ENCODE measurements at regions not wholly inside any gene's neighbourhood (a gene's known extent, or its start where the extent isn't known, plus 50 kb on each side); places are given as distances from the start of the nearest gene placed in this dataset.

DNA sequence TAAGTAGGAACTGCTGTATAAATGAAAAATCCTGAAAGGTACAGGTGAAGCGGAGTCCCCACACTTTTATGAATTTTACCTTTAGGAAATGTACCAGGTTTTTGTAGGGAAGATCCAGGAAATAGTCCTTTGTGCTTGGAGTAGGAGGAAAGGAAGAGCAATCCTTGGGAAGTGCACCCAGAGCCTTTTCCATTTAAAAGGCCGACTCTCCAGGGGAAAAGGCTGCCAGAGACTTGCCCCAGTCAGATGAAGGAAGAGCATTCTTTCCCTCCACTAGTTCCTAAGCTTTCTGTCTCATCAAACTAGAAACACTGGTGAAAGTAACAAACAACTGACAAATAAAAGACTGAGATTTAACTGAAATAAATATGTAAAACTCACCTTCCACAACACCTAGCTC is 779.4 kb upstream of the CDH6 start:
- Mint-ChIP-seq H3K4me1 (ENCODE audit: low read depth) (no peaks in the 10 kb centered on the region), H3K9me3 (peaks cover 12% of the 10 kb centered on the region), H3K27ac (no peak overlapping the region), H3K36me3 (ENCODE audit: low read depth) (no peaks in the 10 kb centered on the region), H3K27me3 (ENCODE audit: insufficient read depth) (no peaks in the 10 kb centered on the region), H3K4me3 (no peak overlapping the region)
- TF ChIP-seq, protein P1, sequence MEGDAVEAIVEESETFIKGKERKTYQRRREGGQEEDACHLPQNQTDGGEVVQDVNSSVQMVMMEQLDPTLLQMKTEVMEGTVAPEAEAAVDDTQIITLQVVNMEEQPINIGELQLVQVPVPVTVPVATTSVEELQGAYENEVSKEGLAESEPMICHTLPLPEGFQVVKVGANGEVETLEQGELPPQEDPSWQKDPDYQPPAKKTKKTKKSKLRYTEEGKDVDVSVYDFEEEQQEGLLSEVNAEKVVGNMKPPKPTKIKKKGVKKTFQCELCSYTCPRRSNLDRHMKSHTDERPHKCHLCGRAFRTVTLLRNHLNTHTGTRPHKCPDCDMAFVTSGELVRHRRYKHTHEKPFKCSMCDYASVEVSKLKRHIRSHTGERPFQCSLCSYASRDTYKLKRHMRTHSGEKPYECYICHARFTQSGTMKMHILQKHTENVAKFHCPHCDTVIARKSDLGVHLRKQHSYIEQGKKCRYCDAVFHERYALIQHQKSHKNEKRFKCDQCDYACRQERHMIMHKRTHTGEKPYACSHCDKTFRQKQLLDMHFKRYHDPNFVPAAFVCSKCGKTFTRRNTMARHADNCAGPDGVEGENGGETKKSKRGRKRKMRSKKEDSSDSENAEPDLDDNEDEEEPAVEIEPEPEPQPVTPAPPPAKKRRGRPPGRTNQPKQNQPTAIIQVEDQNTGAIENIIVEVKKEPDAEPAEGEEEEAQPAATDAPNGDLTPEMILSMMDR (IDR thresholded peaks at IDR 0.05) = no peak
- DNase-seq = no peak

DNA sequence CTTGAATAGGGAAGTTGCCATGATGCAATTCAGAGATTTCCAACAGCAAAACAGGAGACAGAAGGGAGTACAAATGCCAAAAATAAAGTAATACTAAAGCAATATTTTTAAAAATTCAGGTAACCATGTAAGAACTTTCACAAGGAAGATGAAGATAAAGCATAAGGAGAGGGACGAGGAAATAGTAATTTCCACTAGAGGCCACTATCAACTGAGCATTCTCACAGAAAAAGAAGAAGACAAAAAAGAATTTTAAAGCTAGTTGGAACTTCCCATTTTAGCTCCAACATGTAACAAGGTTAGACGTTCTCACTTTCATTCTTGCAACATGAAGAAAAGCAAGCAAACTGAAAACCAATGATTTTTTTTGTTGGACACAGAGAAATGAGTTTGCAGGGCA is 779.9 kb upstream of the CDH6 start:
- Mint-ChIP-seq H3K4me3 (no peak overlapping the region), H3K27ac (no peak overlapping the region), H3K27me3 (ENCODE audit: insufficient read depth) (no peaks in the 10 kb centered on the region), H3K36me3 (ENCODE audit: low read depth) (no peaks in the 10 kb centered on the region), H3K9me3 (peaks cover 16% of the 10 kb centered on the region), H3K4me1 (ENCODE audit: low read depth) (no peaks in the 10 kb centered on the region)
- TF ChIP-seq, protein P1 (IDR thresholded peaks at IDR 0.05) = no peak
- DNase-seq = no peak

DNA sequence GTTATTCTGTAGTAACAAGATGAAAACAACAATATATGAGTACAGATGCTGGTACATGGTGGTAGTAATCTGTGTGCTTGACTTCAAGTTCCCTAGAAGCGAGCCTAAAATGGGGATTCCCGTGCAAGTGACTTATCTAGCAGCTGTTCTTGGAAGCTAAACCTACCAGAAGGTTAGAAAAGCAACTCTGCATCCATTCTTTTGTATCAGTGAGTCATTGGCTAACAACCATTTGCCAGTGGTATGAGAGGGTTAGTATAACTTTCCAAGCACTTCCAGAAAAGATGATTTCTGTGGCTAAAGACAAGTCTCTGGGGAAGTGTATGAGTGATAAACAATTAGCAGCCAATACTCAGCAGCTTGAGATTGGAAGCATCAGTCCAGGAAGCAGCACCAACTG is 787.7 kb upstream of the CDH6 start:
- Mint-ChIP-seq H3K36me3 (ENCODE audit: low read depth) (no peaks in the 10 kb centered on the region), H3K4me3 (no peak overlapping the region), H3K27me3 (ENCODE audit: insufficient read depth) (no peaks in the 10 kb centered on the region), H3K27ac (no peak overlapping the region), H3K4me1 (ENCODE audit: low read depth) (no peaks in the 10 kb centered on the region), H3K9me3 (peaks cover 14% of the 10 kb centered on the region)
- DNase-seq = no peak
- TF ChIP-seq, protein P1 (IDR thresholded peaks at IDR 0.05) = no peak

DNA sequence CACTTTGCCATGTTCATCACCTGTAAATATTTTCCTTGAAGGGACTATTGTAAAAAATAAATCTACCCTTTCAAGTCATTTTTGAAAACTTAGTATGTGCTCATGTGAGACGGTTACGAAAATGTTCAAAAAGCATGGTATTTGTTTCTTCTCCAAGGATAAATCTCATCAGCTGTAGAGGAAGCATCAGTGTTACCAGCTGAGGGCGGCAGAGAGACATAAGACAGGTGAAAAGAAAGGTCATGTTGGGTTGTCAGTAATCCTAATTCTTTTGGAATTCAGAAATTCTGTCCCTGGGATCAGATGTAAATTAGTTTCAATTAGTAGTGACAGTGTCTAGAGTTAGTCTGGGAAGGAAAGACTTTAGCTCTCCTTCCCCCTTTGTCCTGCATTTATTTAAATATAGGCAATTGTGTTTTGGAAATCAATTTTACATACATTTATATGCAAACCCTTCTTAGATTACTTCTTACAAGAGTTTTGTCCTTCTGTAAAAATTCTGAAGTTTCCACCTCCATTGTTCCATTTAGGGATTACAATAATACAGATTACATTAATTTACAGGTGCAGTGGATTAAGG is 791.9 kb upstream of the CDH6 start:
- H3K27ac Mint-ChIP-seq = no peak overlapping the region
- peaks cover 27% of the 10 kb centered on the region for H3K9me3 Mint-ChIP-seq
- H3K4me1 Mint-ChIP-seq (ENCODE audit: low read depth) = no peaks in the 10 kb centered on the region
- no peak for DNase-seq
- no peaks in the 10 kb centered on the region; the same call in 1 of the 2 replicates for H3K27me3 Mint-ChIP-seq (ENCODE audit: insufficient read depth)
- H3K4me3 Mint-ChIP-seq = no peak overlapping the region; the same call in 1 of the 2 replicates
- H3K36me3 Mint-ChIP-seq (ENCODE audit: low read depth) = no peaks in the 10 kb centered on the region
- TF ChIP-seq, protein P1 (IDR thresholded peaks at IDR 0.05) = peak; percentile 47

DNA sequence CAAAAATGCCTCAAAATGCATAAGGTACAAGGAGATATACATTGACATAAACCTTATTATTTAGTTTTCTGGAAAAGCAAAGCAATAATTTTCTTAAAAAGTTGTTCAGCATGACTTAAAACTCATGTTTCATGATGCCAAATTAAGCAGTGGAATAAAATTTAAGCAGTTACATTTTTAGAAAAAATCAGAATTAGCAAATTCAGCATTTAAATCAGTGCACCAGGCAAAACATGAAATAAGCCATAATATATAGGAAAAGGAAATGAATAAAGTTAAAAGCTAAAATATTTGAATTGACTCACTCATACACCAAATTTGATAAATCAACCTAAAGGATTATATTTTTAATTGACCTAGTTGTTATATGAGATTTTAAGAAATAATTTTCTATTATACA is 795.1 kb upstream of the CDH6 start:
- DNase-seq = no peak
- Mint-ChIP-seq H3K36me3 (ENCODE audit: low read depth) (no peaks in the 10 kb centered on the region), H3K4me3 (no peak overlapping the region), H3K9me3 (peaks cover 43% of the 10 kb centered on the region), H3K27ac (no peak overlapping the region), H3K4me1 (ENCODE audit: low read depth) (no peaks in the 10 kb centered on the region), H3K27me3 (ENCODE audit: insufficient read depth) (no peaks in the 10 kb centered on the region; the same call in 1 of the 2 replicates)
- TF ChIP-seq, protein P1 (IDR thresholded peaks at IDR 0.05) = no peak

DNA sequence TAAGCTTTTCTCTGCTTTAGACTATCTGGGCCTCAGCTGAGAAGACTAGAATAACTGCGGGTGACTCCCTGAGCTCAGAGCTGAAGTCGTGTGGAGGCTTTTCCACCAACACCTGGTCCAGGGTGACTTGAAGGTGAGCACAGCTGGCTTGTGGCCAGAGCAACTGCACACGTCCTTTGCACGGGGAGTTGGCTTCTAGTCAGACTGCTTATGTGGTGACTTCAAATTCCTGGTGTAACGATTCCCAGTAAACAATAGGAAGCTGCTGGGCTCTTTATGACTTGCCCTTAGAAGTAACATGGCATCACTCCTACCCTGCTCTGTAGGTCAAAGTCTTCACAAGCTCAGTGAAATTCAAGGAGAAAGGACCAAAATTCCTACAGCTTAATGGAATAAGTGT is 800.6 kb upstream of the CDH6 start:
- H3K4me1 Mint-ChIP-seq (ENCODE audit: low read depth) = no peaks in the 10 kb centered on the region
- H3K27me3 Mint-ChIP-seq (ENCODE audit: insufficient read depth) = no peaks in the 10 kb centered on the region
- TF ChIP-seq, protein P1 (IDR thresholded peaks at IDR 0.05) = no peak
- peaks cover 44% of the 10 kb centered on the region for H3K9me3 Mint-ChIP-seq
- H3K27ac Mint-ChIP-seq = no peak overlapping the region
- no peak overlapping the region for H3K4me3 Mint-ChIP-seq
- no peak for DNase-seq
- H3K36me3 Mint-ChIP-seq (ENCODE audit: low read depth) = no peaks in the 10 kb centered on the region
